Hepatic stellate cell (primary cell): ENCODE measurements at regions not wholly inside any gene's neighbourhood (a gene's known extent, or its start where the extent isn't known, plus 50 kb on each side); places are given as distances from the start of the nearest gene placed in this dataset.

Experiments used
- DNase-seq: peaks from one replicate; pipeline ENCODE4 v3.0.0; 2011; ENCODE audit warnings: low spot score

GRCh38 chr4:85398276-85398675 is 76.7 kb upstream of the ARHGAP24 start:
- DNase-seq: no peak

- no peak for DNase-seq
These were observed 75.7 kb upstream of the ARHGAP24 start for GRCh38 chr4:85399270-85399669.

DNA sequence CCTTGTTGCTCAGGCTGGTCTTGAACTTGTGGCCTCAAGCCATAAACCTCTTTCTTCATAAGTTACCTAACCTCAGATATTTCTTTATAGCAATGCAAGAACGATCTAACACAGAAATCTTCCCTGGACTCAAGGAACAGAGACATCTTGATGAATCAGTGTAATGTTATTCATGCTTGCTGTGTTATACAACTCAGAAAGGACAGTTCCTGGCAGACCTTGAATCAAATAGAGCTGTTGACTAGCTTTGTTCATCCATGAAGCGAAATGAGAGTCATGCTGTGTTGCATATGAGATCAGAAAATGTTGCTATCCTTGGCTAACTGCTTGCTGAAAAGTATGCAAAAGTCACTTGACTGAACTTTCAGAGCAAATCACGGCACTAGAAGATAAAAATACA is 72.6 kb upstream of the ARHGAP24 start:
- no peak for DNase-seq

- DNase-seq: no peak
These were observed 68.8 kb upstream of the ARHGAP24 start for GRCh38 chr4:85406185-85406584.

DNA sequence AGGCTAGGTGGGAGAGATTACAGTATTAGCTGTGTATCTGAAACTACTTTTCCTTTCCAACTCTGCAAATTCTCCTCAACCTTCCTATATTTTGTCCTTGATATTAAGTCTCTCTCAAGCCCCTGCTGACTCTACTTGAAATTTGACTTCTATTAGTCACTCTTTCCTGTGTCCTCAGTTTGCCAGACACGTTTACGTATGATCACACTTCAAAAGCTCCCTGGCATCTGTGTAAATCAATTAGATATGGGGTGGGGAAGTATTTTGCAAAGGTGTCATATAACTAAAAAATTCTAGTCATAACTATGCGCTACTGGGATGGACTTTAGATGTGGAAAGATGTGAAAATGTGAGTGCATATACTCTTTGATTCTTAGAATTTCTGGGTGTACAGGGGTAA is 67.4 kb upstream of the ARHGAP24 start:
- no peak for DNase-seq

- no peak for DNase-seq
These were observed 66.6 kb upstream of the ARHGAP24 start for GRCh38 chr4:85408301-85408700.

DNA sequence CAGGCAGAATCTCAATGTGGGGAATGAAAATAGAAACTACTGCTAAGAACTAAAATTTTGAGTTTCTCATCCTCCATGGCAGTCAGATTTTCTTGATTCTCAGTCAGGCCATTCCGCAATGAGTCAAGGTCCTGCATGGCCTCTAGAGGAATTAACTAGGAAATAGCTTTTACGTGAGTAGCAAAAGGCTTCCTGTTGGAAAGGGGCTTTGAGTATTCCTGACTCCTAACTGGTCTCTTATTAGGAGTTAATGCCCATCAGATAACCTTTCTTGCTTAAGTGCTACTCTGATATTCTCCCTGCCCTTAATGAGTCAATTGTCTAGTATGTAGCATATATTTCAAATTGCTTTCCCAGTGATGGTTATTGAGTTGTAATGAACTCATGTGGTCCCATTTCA is 65.7 kb upstream of the ARHGAP24 start:
- no peak for DNase-seq

DNA sequence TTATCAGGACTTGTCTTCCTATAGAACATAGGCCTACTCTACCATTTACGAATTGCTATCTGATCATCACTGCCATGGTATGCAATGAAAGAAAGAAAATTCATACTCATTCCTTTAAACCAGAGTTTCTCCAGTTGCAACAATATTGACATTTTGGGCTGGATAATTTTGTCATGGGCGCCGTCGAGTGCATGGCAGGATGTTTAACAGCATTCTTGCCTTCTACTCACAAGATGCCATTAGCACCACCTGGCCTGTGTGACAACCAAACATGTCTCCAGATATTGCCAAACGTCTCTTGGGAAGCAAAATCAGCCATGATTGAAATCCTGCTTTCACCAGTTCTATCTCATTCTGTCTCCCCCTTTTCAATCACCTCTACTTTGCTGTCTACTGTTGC is 63.6 kb upstream of the ARHGAP24 start:
- DNase-seq: no peak

- no peak for DNase-seq
These were observed 60.0 kb upstream of the ARHGAP24 start for GRCh38 chr4:85414972-85415371.

DNA sequence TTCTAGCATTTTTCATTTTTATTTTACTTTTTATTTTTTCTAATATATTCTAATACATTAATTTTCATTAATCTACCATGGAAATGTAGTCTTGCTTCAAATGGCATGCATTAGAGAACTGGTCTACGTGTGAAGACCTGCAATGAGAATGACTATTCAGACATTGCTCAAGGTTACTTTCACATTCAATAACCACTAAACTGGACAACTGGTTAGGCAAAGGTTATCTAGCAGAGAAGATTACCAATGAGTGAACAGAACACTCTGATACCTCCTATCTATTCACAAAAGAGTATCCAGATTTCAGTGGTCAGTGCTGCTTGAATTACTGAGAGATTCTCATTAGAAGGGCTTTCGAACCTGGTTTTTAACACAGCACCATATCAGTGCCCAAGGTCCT is 58.9 kb upstream of the ARHGAP24 start:
- no peak for DNase-seq

DNA sequence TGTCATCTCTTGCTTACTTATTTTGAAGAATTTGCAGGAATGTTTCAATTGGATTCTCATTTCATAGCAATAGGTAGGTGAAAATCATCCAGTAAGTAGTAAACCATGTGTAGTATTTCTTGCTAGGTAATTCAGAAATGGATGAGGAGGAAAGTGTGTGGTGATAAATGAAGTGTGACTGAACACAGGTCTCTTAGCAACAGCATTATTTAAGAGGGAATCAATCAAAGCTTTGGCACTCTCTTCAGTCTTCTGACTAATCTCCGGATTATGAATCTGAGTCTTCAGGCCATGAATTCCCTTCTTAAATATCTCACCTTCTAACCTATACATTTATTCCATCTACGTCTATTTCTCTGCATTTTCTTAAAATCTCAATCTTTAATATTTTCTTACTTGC is 55.8 kb upstream of the ARHGAP24 start:
- no peak for DNase-seq

DNA sequence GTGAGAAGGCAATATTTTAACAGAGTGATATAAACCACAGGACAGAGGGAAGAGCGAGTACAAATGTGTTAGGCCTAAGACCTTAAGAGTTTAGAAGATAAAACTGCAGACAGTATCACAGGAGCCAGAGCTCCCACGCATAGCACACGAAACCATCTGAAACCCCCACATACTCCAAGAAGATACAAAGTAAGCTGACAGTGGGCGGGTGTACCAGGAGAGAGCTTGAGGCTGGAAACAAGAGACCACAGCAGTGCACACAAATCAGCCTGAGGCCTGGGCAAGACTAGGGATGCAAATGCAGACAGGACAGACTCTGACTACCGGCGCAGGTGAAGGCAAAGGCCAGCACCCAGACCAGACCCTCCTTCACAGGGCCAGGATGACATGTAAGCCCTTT is 54.1 kb upstream of the ARHGAP24 start:
- DNase-seq: no peak

DNA sequence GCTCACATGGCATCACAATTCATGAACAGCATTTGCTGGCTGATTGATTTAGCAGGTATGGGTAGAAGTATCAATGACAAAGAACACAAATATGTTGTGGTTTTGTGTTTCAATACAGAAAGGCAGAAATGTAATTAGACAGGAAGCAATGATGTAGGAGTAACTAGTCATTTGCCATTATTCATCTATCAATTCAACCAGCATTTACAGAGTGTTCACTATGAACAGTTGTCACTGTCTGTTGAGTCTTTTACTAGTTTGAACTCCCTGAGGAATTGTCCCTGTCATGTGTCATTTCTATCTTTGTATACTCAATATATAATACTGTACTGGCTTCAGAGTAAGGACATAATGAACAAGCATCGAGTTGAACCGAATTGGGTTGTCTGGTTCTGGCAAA is 51.5 kb upstream of the ARHGAP24 start:
- DNase-seq: no peak
